Liver (tissue), 8 donors: ENCODE measurements at regions not wholly inside any gene's neighbourhood (a gene's known extent, or its start where the extent isn't known, plus 50 kb on each side); places are given as distances from the start of the nearest gene placed in this dataset.

Experiments
- DNase-seq: peaks from one replicate; pipeline ENCODE4 v3.0.0-alpha.2; 2017; ENCODE audit warnings: low spot score
- H3K27ac ChIP-seq, 2 donors: one replicate each; pipeline ENCODE4 v1.7.0; 2013; ENCODE audit warnings: inconsistent platforms in 2 of 2, low read length in 2 of 2, control low read depth in 1 of 2, low read depth in 1 of 2, mild to moderate bottlenecking in 1 of 2
- H3K27me3 ChIP-seq, 4 donors: one replicate each; pipeline versions ENCODE4 v1.6.1 to v1.7.0; 2013; ENCODE audit warnings: low read length in 3 of 4, inconsistent platforms in 1 of 4, mild to moderate bottlenecking in 1 of 4, moderate library complexity in 1 of 4; ENCODE audit not compliant: control insufficient read depth in 4 of 4, insufficient read depth in 4 of 4
- H3K36me3 ChIP-seq, 4 donors: one replicate each; pipeline versions ENCODE4 v1.6.1 to v1.7.0; 2013; ENCODE audit warnings: low read length in 3 of 4, mild to moderate bottlenecking in 3 of 4, low read depth in 1 of 4, moderate library complexity in 1 of 4; ENCODE audit not compliant: control insufficient read depth in 4 of 4, insufficient read depth in 3 of 4
- H3K4me1 ChIP-seq, 4 donors: one replicate each; pipeline versions ENCODE4 v1.6.1 to v1.7.0; 2013; ENCODE audit warnings: low read length in 3 of 4, mild to moderate bottlenecking in 3 of 4, moderate library complexity in 1 of 4; ENCODE audit not compliant: control insufficient read depth in 4 of 4, insufficient read depth in 4 of 4
- H3K4me3 ChIP-seq, 3 donors: one replicate each; pipeline versions ENCODE4 v1.6.1 to v1.7.0; 2013; ENCODE audit warnings: low read length in 3 of 3, control low read depth in 1 of 3, low read depth in 1 of 3, mild to moderate bottlenecking in 1 of 3
- H3K9ac ChIP-seq, 2 donors: one replicate each; pipeline ENCODE4 v1.7.0; 2013; ENCODE audit warnings: low read length in 2 of 2, mild to moderate bottlenecking in 2 of 2, moderate library complexity in 2 of 2, control low read depth in 1 of 2, low read depth in 1 of 2
- H3K9me3 ChIP-seq, 4 donors: one replicate each; pipeline versions ENCODE4 v1.6.1 to v1.7.0; 2013; ENCODE audit warnings: low read length in 3 of 4; ENCODE audit not compliant: control insufficient read depth in 4 of 4
- FOXA1 ChIP-seq: IDR thresholded peaks from 2 replicates; pipeline ENCODE4 v1.6.1; 2016; ENCODE audit warnings: antibody characterized with exemption
- HNF4A ChIP-seq, 2 donors: conservative IDR thresholded peaks; 2 replicates each; pipeline ENCODE4 v1.6.1; 2016; ENCODE audit warnings: antibody characterized with exemption in 2 of 2, mild to moderate bottlenecking in 2 of 2
- RXRA ChIP-seq, 2 donors: IDR thresholded peaks; 2 replicates each; pipeline ENCODE4 v1.6.1; 2017 to 2018; ENCODE audit warnings: antibody characterized with exemption in 2 of 2, mild to moderate bottlenecking in 1 of 2
- SP1 ChIP-seq: IDR thresholded peaks from 2 replicates; pipeline ENCODE4 v1.6.1; 2018; ENCODE audit warnings: antibody characterized with exemption, mild to moderate bottlenecking
- YY1 ChIP-seq: IDR thresholded peaks from 2 replicates; pipeline ENCODE4 v1.6.1; 2016; ENCODE audit warnings: antibody characterized with exemption, mild to moderate bottlenecking
- WGBS: extraction: QIAGEN DNeasy Blood & Tissue Kit; methylation state at CpG from one replicate; pipeline ENCODE4 v1.1.7; 2013; 5-methylcytosine and 5-hydroxymethylcytosine counted together
- TF ChIP-seq, protein P1 (sequence below): IDR thresholded peaks from 2 replicates; pipeline ENCODE4 v1.6.1; 2016; ENCODE audit warnings: antibody characterized with exemption, mild to moderate bottlenecking
- TF ChIP-seq, protein P2 (sequence below): IDR thresholded peaks from 2 replicates; pipeline ENCODE4 v1.6.1; 2016; ENCODE audit warnings: antibody characterized with exemption
- TF ChIP-seq, protein P3 (sequence below): fragments of 150-350 bp; IDR thresholded peaks from 2 replicates; pipeline ENCODE4 v1.5.1; 2017; ENCODE audit warnings: improper control_type of control experiment, low read depth, low read length; ENCODE audit not compliant: missing input control
- donor health status: healthy.
- donor health status: healthy.
- donor health status: healthy.
- donor health status: healthy.
- donor health status: healthy.

DNA sequence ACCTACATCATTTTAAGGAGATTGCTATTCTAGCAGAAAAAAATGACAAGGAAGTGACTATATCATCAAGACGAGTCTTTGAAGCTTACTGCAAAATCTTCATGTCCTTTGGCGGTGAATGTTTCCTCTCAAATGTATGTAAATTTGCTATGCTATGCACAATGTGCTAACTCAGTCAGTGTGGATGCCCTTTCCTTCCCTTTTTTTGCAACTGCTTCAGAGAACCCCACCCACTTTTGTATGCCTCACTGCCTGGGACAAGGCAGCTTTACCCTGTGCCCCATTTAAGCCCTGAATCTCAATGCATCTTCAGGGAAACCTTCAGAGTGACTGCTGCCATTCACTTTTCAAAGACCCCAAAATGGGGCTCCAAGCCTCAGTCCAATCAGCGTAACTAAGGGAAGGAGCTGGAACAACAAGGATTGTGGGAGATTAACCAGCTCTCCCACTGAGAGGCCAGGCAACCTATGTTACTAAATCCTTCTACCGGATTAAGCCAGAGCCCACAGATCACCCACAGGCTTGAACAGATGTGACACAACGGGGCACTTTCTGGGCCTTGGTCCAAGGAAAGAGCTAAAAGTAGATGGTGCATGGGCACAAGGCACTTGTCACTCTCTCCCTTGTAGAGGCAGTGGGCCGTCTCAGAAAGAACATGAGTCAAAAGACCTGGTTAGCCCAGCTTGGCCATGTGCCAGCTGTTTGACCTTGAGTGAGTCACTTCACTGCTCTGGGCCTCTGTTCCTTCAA lies 154.4 kb downstream of the PLPP3 start:
- no peak overlapping the region for H3K27ac ChIP-seq
- no peak overlapping the region for H3K9ac ChIP-seq
- no peaks in the 10 kb centered on the region for H3K27me3 ChIP-seq
- DNase-seq: no peak
- H3K4me1 ChIP-seq: no peaks in the 10 kb centered on the region
- no peak overlapping the region for H3K4me3 ChIP-seq
- 79% methylated on average over 6 of the region's 6 CpGs for WGBS
- H3K9me3 ChIP-seq: no peaks in the 10 kb centered on the region
- no peaks in the 10 kb centered on the region for H3K36me3 ChIP-seq
- TF ChIP-seq, protein P1, sequence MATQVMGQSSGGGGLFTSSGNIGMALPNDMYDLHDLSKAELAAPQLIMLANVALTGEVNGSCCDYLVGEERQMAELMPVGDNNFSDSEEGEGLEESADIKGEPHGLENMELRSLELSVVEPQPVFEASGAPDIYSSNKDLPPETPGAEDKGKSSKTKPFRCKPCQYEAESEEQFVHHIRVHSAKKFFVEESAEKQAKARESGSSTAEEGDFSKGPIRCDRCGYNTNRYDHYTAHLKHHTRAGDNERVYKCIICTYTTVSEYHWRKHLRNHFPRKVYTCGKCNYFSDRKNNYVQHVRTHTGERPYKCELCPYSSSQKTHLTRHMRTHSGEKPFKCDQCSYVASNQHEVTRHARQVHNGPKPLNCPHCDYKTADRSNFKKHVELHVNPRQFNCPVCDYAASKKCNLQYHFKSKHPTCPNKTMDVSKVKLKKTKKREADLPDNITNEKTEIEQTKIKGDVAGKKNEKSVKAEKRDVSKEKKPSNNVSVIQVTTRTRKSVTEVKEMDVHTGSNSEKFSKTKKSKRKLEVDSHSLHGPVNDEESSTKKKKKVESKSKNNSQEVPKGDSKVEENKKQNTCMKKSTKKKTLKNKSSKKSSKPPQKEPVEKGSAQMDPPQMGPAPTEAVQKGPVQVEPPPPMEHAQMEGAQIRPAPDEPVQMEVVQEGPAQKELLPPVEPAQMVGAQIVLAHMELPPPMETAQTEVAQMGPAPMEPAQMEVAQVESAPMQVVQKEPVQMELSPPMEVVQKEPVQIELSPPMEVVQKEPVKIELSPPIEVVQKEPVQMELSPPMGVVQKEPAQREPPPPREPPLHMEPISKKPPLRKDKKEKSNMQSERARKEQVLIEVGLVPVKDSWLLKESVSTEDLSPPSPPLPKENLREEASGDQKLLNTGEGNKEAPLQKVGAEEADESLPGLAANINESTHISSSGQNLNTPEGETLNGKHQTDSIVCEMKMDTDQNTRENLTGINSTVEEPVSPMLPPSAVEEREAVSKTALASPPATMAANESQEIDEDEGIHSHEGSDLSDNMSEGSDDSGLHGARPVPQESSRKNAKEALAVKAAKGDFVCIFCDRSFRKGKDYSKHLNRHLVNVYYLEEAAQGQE: no peak

DNA sequence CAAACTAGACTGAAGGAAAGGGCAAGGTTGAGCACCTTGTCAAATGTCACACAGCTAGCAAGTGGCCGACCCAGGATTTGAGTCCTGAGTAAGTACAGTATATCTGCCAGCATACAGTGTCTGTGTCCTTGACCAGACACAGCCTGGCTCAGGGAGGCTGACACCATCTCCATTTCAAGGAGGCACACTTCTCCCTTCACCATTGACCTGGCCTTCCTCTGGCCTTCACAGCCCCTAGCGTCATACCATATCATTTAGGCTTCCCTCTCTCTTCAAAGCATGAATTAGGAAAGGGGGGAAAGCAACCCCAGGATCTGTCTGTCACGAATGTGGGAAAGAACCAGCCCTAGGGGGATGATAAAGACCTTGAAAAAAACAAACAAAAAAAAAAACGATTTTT lies 155.6 kb downstream of the PLPP3 start:
- WGBS: 73% methylated on average over 4 of the region's 4 CpGs
- Histone ChIP-seq H3K27me3 (no peaks in the 10 kb centered on the region), H3K36me3 (no peaks in the 10 kb centered on the region), H3K4me1 (no peaks in the 10 kb centered on the region), H3K4me3 (no peak overlapping the region), H3K9ac (no peak overlapping the region), H3K27ac (no peak overlapping the region), H3K9me3 (no peaks in the 10 kb centered on the region)
- TF ChIP-seq, protein P2, sequence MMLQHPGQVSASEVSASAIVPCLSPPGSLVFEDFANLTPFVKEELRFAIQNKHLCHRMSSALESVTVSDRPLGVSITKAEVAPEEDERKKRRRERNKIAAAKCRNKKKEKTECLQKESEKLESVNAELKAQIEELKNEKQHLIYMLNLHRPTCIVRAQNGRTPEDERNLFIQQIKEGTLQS: no peak
- no peak for TF ChIP-seq HNF4A (conservative IDR thresholded peaks at IDR 0.05)
- TF ChIP-seq, protein P1: no peak
- TF ChIP-seq YY1: no peak
- TF ChIP-seq FOXA1: no peak
- TF ChIP-seq SP1: no peak
- TF ChIP-seq RXRA (IDR thresholded peaks at IDR 0.05): no peak
- TF ChIP-seq, protein P3, sequence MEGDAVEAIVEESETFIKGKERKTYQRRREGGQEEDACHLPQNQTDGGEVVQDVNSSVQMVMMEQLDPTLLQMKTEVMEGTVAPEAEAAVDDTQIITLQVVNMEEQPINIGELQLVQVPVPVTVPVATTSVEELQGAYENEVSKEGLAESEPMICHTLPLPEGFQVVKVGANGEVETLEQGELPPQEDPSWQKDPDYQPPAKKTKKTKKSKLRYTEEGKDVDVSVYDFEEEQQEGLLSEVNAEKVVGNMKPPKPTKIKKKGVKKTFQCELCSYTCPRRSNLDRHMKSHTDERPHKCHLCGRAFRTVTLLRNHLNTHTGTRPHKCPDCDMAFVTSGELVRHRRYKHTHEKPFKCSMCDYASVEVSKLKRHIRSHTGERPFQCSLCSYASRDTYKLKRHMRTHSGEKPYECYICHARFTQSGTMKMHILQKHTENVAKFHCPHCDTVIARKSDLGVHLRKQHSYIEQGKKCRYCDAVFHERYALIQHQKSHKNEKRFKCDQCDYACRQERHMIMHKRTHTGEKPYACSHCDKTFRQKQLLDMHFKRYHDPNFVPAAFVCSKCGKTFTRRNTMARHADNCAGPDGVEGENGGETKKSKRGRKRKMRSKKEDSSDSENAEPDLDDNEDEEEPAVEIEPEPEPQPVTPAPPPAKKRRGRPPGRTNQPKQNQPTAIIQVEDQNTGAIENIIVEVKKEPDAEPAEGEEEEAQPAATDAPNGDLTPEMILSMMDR: no peak
- no peak for DNase-seq
